Neural progenitor cell (in vitro differentiated cells): ENCODE measurements at regions not wholly inside any gene's neighbourhood (a gene's known extent, or its start where the extent isn't known, plus 50 kb on each side); places are given as distances from the start of the nearest gene placed in this dataset.

Experiments used
- EZH2 ChIP-seq: fragments of 200-600 bp; sonication (generic); IDR thresholded peaks from 2 replicates; pipeline ENCODE4 v1.6.1; 2017; ENCODE audit warnings: antibody characterized with exemption, mild to moderate bottlenecking, moderate library complexity
- EZH2phosphoT487 ChIP-seq: fragments of 200-600 bp; sonication (generic); IDR thresholded peaks from 2 replicates; pipeline ENCODE4 v1.6.1; 2017; ENCODE audit warnings: antibody characterized with exemption
- TF ChIP-seq, protein P1 (sequence below): fragments of 200-600 bp; sonication (generic); IDR thresholded peaks from 2 replicates; pipeline ENCODE4 v1.5.1; 2017; ENCODE audit warnings: antibody characterized with exemption, mild to moderate bottlenecking

DNA sequence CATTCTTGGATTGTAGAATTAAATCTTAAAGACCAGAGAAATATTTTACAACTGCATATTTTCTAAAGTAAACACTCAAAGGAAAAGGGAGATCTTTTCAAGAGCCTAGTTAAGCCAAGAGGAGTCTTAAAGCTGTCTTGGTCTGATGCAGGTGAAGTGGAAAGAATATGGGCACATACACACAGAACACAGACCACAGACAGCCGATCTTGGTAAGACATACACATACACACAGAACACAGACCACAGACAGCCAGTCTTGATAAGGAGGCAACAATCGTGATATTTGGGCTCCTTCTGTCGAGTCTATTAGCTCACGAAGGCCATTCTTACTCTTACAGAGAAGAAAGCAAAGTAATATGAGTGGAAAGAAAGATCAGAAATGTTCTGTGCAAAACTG lies 1153.9 kb upstream of the TMPRSS15 start:
- TF ChIP-seq, protein P1, sequence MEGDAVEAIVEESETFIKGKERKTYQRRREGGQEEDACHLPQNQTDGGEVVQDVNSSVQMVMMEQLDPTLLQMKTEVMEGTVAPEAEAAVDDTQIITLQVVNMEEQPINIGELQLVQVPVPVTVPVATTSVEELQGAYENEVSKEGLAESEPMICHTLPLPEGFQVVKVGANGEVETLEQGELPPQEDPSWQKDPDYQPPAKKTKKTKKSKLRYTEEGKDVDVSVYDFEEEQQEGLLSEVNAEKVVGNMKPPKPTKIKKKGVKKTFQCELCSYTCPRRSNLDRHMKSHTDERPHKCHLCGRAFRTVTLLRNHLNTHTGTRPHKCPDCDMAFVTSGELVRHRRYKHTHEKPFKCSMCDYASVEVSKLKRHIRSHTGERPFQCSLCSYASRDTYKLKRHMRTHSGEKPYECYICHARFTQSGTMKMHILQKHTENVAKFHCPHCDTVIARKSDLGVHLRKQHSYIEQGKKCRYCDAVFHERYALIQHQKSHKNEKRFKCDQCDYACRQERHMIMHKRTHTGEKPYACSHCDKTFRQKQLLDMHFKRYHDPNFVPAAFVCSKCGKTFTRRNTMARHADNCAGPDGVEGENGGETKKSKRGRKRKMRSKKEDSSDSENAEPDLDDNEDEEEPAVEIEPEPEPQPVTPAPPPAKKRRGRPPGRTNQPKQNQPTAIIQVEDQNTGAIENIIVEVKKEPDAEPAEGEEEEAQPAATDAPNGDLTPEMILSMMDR, result no peak
- TF ChIP-seq EZH2phosphoT487 (no peak), EZH2 (no peak)
